HG02970 (cell line): ENCODE measurements at regions not wholly inside any gene's neighbourhood (a gene's known extent, or its start where the extent isn't known, plus 50 kb on each side); places are given as distances from the start of the nearest gene placed in this dataset.

Experiments used
- ATAC-seq: cut with Tn5 transposase; IDR thresholded peaks from one replicate; pipeline ENCODE4 v1.9.1; 2021; ENCODE audit warnings: mild to moderate bottlenecking, moderate library complexity, moderate number of reproducible peaks; ENCODE audit not compliant: unreplicated experiment, low FRiP score

GRCh38 chr6:146885708-146886457 is 287.1 kb downstream of the ADGB start:
- ATAC-seq: no peak

- ATAC-seq: no peak
Observed at GRCh38 chr6:146886587-146887446, 288.0 kb downstream of the ADGB start.

DNA sequence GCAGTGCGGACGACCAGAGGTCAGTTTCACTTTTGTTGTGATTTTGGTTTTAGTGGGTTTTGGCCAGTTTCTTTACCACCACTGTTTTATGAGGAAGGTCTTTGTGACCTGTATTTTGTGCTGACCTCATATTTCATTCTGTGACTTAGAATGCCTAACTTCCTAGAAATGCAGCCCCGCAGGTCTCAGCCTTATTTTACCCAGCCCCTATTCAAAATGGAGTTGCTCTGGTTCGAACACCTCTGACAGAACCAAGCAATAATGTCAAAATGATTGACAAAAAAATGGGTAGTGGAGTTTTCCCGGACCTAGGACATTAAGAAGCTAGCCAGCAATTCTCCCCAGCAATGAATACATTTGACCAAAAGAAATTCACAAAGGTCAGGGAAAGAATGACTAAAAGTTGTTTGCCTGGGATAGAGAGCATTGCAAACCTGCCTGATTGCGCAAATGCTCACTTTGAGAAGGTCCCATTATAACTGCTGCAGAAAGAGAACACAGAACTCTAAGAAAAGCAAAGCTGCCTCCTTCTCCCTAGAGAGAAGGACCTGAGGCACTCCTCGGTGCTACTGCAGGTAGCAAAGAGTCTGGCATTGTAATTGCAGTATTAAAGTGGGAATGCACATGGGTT is 288.8 kb downstream of the ADGB start:
- no peak for ATAC-seq

DNA sequence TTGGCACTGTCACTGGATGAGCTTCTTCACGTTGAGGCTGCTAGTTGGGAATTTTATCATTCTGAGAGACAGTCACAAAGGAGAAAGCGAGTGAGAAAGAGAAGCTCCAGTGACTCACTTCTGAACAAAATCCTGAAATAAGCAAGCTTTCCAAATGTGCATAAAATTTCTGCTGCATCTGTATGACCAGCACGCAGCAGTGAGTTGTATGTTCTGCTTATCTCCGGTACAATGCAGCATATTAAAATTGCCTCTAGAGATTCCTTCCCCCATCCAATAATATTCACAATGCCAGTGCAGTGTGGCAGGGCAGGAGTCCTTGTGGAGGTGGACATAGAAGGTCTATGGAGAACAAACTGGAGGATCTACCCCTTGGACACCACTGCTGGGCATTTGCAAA is 290.5 kb downstream of the ADGB start:
- ATAC-seq: no peak

DNA sequence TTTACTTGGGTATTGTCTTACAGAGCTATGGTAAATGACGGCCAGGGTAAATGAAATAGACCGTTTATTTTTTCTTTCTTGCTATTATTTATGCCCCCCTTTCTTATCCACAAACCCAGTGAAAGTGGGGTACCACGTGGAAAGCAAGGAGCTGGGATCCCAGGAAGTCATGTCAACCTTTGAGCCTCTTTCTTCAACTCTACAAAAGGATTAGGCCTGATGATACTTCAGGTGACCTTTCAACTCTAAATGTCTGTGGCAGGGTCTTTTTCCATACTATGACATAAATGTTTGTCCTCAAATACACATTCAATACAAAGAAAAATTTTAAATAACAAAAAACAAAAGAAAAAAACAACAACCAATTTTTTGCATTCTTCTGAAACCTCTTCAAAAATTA is 291.4 kb downstream of the ADGB start:
- no peak for ATAC-seq

DNA sequence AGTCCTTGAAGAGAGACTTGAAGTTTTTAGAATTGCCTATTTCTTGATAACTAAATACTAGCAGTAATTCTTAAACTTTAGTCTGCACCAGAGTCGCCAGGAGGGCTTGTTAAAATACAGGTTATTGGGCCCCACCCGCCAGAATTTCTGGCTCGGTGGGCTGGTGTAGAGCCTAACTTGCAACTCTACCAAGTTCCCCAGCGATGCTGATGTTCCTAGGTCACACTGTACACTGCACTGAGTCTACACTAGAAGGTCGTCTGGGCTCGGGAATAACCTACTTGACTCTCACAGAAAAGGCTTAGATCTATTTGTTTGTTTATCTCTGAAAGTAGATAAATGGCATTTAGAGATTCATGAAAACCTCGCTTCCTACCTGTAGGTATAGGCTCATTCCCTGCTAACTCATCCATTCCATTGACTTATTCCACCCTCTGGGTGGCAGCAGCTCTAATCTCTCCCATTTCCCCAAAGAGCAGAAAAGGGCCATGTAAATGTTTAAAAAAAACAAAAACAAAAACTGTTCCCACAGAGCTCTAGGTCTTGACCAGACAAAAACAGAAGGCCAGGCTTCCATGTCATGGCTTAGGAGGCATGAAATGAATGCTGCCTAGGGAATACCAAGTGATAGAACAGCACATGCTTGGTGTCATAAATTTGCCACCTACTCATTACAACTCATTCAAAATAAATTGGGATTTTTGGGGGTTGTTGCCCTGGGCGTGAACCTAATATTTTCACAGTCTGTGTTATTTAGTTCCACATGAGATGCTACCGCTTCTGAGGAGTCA is 292.1 kb downstream of the ADGB start:
- ATAC-seq: no peak

GRCh38 chr6:146891615-146892265 is 293.0 kb downstream of the ADGB start:
- ATAC-seq: no peak

DNA sequence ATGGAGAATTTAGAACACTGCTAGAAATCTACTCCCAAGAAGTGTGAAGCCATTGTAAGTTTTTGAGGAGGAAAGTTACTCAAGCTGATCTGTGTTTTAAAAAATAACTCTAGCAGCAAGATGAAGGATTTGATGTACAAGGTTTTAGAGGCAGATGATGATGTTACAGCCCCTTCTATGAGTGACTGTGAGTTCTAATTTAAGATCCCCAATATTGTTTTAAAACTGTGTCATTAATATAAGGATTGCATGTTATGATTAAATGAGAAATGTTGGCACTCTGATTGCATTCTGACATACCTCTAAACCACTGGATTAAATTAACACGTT is 293.5 kb downstream of the ADGB start:
- no peak for ATAC-seq

DNA sequence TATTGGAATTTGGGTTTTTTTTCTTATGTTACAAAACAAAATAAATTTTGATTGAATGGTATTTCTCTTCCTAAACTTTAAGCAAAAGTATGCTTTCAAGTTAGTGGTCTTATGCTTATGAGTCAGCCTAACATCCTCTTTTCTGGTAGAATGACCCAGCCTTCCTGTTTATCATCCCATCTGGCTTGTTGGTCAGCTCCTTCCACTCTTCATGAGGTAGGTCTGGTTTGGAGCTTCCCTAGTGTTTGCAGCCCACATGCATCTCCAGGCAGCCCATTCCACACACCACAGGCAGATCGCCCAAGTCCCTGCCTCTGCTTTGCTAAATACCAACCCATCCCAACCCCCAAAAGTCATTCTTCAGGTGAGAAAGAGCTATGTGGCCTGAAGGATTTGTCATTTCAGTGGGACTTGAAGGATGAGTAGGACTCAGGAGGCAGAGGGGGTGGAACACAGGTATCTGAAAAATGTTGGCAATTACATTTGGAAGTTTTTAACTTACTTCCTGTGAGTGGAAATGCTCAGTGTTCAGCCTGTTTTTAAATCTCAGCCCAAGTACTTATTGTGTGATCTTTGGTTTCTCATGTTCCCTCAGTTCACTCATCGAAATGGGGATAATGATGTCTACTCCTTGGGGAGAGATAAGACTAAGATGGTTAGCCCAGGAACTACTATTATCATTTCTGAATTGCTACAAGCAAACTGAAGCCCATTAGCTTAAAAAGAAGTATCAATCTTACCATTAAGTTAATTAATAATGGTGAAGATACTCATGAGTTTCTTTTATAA is 294.0 kb downstream of the ADGB start:
- ATAC-seq: no peak

DNA sequence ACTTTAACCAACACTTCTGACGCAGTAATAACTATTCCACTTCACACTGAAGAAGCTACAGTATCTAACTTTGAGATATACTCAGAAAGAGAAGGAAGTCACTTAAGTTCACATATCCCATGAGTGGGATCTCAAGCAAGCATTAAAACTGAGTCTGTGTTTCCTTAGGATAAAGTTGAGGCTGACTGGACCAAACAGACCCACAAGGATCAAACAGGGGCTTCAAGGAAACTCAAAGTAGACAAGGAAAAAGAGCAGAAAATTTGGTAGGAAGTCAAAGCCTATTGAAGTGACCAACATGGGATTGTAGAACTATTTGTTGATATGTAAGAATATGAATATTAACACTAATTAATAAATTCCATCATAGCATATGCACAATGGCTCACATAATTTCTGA is 294.9 kb downstream of the ADGB start:
- no peak for ATAC-seq

DNA sequence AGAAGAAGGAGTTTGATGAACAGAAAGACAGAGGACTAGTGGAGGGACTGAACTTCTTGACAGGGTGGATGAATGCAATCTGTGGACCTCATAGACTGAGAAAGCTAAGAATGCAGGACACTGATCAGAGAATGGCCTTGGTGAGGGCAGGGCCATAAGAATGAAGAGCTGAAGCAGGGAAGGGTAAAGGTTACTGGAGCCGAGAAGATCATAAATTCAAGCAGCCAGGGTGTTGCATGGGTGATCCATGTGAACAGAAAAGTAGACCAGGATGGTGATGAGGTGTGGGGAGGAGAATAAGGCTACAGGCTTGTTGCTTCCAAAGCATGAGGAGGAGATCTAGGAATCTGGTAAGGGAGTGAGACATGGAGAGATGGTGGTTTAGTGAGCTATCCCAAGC is 295.9 kb downstream of the ADGB start:
- ATAC-seq: no peak

GRCh38 chr6:146895101-146895771 is 296.5 kb downstream of the ADGB start:
- no peak for ATAC-seq

GRCh38 chr6:146895772-146896061 is 296.9 kb downstream of the ADGB start:
- ATAC-seq: no peak

DNA sequence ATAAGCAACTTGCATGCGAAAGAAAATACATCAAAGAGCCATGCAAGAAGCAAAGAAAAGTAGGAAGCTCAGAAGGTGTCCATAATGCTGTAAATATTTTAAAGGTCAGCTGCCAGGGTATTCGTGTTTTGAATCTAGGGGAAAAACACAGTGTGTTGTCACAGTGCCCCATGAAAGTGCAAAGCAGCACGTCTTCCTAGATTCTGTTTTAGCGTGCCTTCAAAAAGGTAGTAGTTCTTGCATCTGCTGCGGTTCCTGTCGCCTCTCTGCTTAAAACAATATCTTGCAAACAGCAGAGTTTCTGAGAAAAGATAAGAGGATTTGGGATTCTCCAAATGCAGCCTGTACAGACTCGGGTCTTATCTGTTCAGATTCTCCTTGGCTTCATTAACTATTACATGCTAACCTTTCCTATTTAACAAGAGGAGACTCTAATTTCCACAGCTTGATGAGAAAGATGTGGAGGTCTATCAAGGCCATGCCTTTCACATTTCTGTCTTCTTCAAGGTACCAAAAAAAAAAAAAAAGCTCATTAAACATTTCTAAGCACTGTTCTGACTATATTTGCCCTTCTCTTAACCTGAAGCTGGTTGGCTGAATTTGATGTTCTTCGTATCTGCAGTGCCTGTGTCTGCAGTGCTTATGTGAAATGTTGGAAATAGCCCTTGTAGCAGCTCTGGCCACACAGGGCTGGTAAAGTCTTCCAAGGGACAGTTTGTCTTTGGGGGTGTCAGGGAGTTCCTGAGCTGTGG is 297.5 kb downstream of the ADGB start:
- no peak for ATAC-seq

GRCh38 chr6:146896960-146897701 is 298.4 kb downstream of the ADGB start:
- no peak for ATAC-seq

DNA sequence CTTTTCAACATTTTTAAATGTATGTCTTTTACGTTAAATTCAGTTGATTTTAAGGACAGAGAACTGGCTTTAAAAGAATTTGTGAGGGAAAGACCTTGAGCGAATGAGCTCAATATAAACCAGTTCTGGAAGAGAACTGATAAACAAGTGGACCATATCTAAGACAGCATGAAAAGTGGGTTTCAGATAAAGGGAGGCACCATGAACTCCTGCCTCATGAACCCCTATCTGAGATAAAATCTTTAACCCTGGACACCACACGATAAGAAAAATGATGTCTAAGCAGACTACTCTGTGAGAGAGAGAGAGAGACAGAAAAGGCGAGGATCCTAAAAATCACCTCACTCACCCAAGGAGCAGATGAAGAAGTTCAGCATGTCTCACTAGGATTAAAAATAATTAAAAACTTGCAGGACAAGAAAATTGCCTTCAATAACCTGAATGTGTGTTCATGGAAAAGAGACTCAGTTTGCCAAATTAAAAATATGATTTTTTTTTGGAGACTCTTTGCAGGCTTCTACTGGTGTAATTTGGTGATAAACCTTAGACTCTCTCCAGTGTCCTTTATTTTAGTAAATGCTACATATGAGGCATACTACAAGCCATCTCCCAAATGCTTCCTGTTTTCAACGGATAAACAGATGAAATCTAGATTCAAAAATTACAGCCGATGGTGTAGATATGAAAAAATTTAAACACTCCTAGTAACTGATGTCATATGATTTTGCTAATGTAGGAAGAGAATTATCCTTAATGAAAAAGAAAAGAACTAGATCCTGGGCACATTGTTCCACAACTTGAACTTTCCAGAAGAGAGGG is 299.5 kb downstream of the ADGB start:
- ATAC-seq: no peak

DNA sequence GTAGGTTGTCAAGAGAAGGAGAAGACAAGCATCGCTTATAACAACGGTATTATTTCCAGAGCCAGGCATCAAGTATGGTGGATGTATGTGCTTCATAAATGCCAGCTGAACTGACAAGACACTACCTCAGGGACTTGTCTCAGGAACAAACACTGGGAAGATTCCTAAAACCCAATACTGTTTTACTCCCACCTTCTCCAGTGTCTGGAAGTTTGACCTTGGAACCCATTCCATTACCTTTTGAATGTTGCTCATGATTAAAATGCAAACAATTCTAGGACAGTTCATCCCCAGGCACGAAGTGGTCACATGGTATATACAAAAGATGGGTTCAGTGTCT is 300.1 kb downstream of the ADGB start:
- ATAC-seq: no peak
